DND-41 (cell line): ENCODE measurements at regions not wholly inside any gene's neighbourhood (a gene's known extent, or its start where the extent isn't known, plus 50 kb on each side); places are given as distances from the start of the nearest gene placed in this dataset.

Experiments
- EZH2 ChIP-seq: IDR thresholded peaks from 3 replicates; pipeline ENCODE4 v1.6.1; 2012; ENCODE audit warnings: borderline replicate concordance, low read depth, mild to moderate bottlenecking, moderate library complexity, low read length, inconsistent platforms; ENCODE audit not compliant: severe bottlenecking
- TF ChIP-seq, protein P1 (sequence below): IDR thresholded peaks from 2 replicates; pipeline ENCODE4 v1.5.1; 2012; ENCODE audit warnings: borderline replicate concordance, low read length, moderate library complexity, mild to moderate bottlenecking; ENCODE audit not compliant: poor library complexity, severe bottlenecking; ENCODE audit errors: extremely low read depth

DNA sequence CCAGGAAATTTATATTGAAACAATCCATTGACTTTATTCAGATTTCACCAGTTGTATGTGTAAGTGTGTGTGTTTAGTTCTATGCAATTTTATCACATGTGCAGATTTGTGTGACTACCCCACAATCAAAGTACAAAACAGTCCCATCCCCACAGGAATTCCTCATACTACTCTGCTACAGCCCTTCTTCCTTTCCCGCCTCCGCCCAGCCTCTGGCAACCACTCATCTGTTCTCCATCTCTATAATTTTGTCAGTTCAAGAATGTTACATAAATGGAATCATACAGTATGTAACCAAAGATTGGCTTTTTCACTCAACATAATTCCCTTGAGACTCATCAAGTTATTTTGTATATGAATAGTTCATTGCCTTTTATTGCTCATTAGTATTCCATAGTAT, 289.1 kb downstream of the GADD45G start:
- TF ChIP-seq, protein P1, sequence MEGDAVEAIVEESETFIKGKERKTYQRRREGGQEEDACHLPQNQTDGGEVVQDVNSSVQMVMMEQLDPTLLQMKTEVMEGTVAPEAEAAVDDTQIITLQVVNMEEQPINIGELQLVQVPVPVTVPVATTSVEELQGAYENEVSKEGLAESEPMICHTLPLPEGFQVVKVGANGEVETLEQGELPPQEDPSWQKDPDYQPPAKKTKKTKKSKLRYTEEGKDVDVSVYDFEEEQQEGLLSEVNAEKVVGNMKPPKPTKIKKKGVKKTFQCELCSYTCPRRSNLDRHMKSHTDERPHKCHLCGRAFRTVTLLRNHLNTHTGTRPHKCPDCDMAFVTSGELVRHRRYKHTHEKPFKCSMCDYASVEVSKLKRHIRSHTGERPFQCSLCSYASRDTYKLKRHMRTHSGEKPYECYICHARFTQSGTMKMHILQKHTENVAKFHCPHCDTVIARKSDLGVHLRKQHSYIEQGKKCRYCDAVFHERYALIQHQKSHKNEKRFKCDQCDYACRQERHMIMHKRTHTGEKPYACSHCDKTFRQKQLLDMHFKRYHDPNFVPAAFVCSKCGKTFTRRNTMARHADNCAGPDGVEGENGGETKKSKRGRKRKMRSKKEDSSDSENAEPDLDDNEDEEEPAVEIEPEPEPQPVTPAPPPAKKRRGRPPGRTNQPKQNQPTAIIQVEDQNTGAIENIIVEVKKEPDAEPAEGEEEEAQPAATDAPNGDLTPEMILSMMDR = no peak
- TF ChIP-seq EZH2 = no peak
